NB4 (cell line): ENCODE measurements at regions not wholly inside any gene's neighbourhood (a gene's known extent, or its start where the extent isn't known, plus 50 kb on each side); places are given as distances from the start of the nearest gene placed in this dataset.

Experiments used
- CTCF ChIP-seq: IDR thresholded peaks from one replicate; pipeline ENCODE4 v1.5.1; 2012; ENCODE audit warnings: low read depth, low read length
- MAX ChIP-seq: IDR thresholded peaks from 2 replicates; pipeline ENCODE4 v1.6.1; 2011; ENCODE audit warnings: low read depth, low read length
- MYC ChIP-seq: IDR thresholded peaks from 2 replicates; pipeline ENCODE4 v1.6.1; 2011; ENCODE audit warnings: low read depth, low read length
- POLR2A ChIP-seq: IDR thresholded peaks from 2 replicates; pipeline ENCODE4 v1.6.1; 2011; ENCODE audit warnings: mild to moderate bottlenecking; ENCODE audit not compliant: insufficient read length; ENCODE audit errors: extremely low read depth

GRCh38 chr5:117359895-117360294, 785.3 kb upstream of the SEMA6A start:
- TF ChIP-seq POLR2A (no peak), CTCF (no peak), MAX (no peak), MYC (no peak)
